ENCODE measurements at regions not wholly inside any gene's neighbourhood (a gene's known extent, or its start where the extent isn't known, plus 50 kb on each side); places are given as distances from the start of the nearest gene placed in this dataset.
"Not testable (repeated sequence)": the region's sequence is repeated elsewhere in the genome, so short reads cannot be mapped to it uniquely, and the experiment has no call there.

- no peak for DNase-seq
Observed at GRCh38 chr16:77488652-77489051, 53.8 kb upstream of the ADAMTS18 start.

GRCh38 chr16:77491091-77491490 lies 56.3 kb upstream of the ADAMTS18 start:
- no peak for DNase-seq

- no peak for DNase-seq
Observed at GRCh38 chr16:77496934-77497333, 62.1 kb upstream of the ADAMTS18 start.

- DNase-seq = no peak
Observed at GRCh38 chr16:77499373-77500285, 64.8 kb upstream of the ADAMTS18 start.

- DNase-seq = no peak
Observed at GRCh38 chr16:77500286-77500598, 65.4 kb upstream of the ADAMTS18 start.

GRCh38 chr16:77500934-77501664 lies 66.3 kb upstream of the ADAMTS18 start:
- no peak for DNase-seq

- DNase-seq = no peak
Observed at GRCh38 chr16:77502448-77502847, 67.6 kb upstream of the ADAMTS18 start.

- not testable (repeated sequence) for DNase-seq
Observed at GRCh38 chr16:77506492-77506891, 71.7 kb upstream of the ADAMTS18 start.

- DNase-seq = no peak
Observed at GRCh38 chr16:77509051-77509450, 74.2 kb upstream of the ADAMTS18 start.

GRCh38 chr16:77509796-77510195 lies 75.0 kb upstream of the ADAMTS18 start:
- DNase-seq = no peak

- no peak for DNase-seq
Observed at GRCh38 chr16:77511053-77511452, 76.2 kb upstream of the ADAMTS18 start.

- no peak for DNase-seq
Observed at GRCh38 chr16:77514500-77515220, 79.8 kb upstream of the ADAMTS18 start.

- not testable (repeated sequence) for DNase-seq
Observed at GRCh38 chr16:77525226-77525625, 90.4 kb upstream of the ADAMTS18 start.

GRCh38 chr16:77531752-77532151 lies 96.9 kb upstream of the ADAMTS18 start:
- no peak for DNase-seq

- DNase-seq = no peak
Observed at GRCh38 chr16:77536809-77537208, 102.0 kb upstream of the ADAMTS18 start.

- DNase-seq = no peak
Observed at GRCh38 chr16:77539421-77540034, 104.7 kb upstream of the ADAMTS18 start.

GRCh38 chr16:77540646-77541045 lies 105.8 kb upstream of the ADAMTS18 start:
- no peak for DNase-seq

- no peak for DNase-seq
Observed at GRCh38 chr16:77541165-77541564, 106.3 kb upstream of the ADAMTS18 start.

GRCh38 chr16:77548151-77548550 lies 113.3 kb upstream of the ADAMTS18 start:
- no peak for DNase-seq

- no peak for DNase-seq
Observed at GRCh38 chr16:77548766-77549165, 113.9 kb upstream of the ADAMTS18 start.

GRCh38 chr16:77549876-77550275 lies 115.0 kb upstream of the ADAMTS18 start:
- DNase-seq = no peak

- no peak for DNase-seq
Observed at GRCh38 chr16:77551357-77551756, 116.5 kb upstream of the ADAMTS18 start.

- DNase-seq = no peak
Observed at GRCh38 chr16:77553130-77553529, 118.3 kb upstream of the ADAMTS18 start.

Data from activated CD4-positive, alpha-beta T cell treated with anti-CD3 and anti-CD28 coated beads, Interleukin-2, amount 50 U/mL, for 1 hour (primary cell).